HG03342 (cell line): ENCODE measurements at regions not wholly inside any gene's neighbourhood (a gene's known extent, or its start where the extent isn't known, plus 50 kb on each side); places are given as distances from the start of the nearest gene placed in this dataset.
A peak's percentile ranks its signal among the peaks of the same experiment; 100 is the strongest.
"Not testable (repeated sequence)": the region's sequence is repeated elsewhere in the genome, so short reads cannot be mapped to it uniquely, and the experiment has no call there.

Experiments used
- ATAC-seq: cut with Tn5 transposase; IDR thresholded peaks from one replicate; pipeline ENCODE4 v1.9.1; 2021; ENCODE audit warnings: mild to moderate bottlenecking, moderate library complexity; ENCODE audit not compliant: unreplicated experiment

DNA sequence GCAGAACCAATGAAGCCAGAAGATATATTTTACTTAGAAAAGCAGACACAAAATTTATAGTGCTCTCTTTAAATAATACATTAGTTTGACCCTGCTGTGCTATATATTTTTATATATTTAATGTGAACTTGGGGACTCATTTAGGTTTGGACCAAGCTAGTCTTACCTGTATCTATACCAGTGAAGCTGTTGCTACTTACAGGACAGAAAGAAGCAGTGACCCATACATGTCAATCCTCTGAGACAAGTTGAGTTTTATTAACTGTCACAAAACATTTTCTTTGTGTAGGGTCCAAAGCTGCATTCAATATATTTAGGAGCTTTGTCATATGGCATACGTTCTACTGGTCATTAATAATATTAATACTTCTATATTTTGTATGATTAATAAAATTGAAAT is 327.7 kb upstream of the NUDT12 start:
- ATAC-seq: no peak

DNA sequence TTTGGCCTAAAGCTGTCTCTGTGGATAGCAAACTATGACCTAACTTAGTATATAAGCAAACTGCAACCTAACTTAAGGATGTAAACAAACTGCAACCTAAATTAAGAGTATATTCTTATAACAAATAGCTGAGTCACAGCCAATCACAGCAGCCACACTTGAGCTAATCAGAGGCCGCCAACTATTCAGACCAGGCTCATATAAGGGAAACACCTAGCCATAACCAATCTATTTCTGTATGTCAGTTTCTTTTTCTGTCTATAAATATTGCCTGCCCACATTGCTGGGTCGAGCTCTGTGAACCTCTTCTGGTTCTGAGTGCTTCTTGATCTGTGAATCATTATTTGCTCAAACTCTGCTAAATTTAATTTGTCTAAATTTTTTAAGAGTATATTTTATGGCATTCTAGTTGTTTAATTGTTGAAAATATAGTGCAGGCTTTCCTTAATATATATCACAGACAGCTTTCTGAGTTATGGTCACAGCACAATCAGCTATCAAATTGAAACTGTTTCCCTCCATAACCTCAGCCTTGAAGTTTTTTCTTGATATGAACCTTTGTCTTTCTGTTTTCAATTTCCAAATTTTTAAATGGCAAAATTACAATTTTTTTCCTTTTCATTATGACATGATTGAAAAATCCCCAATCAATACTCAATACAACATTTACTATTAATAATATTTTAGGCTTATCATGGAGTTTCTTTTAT is 327.1 kb upstream of the NUDT12 start:
- ATAC-seq: peak; percentile 52

DNA sequence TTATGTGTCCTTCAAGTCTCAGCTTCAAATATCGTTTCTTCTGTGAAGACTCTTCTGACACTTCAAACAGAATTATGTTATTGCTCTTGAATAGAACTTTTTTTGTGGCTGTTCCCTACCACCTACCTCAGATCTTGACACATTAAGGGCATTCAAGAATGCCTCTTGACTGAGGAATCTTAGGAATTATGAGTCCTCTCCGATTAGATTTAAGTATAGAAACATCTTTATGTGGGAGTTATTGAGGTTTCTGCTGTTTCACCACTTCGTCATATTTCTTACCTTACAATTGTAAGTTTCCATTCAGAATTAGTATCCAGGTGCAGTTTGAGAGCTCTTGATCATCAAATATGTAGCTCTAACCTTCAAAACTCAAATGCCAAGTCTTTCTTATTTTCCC is 324.2 kb upstream of the NUDT12 start:
- ATAC-seq: no peak

DNA sequence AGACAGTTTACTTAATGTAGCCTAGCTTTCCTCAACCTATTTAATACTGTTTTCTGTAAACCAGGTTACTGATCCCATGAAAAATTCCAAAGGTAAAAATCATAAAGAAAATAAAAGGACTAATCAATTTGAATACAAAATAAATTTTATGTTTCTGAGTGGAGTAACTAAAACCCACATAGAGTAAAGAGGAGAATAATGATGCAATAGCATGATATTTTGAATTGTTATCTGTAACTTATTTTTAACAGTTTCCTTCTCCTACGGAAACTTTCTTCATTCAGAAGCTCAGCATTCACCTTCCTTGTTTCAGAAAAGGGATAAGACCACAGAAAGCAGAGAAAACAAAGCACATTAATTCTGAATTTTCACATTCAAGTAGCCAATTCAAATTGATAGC is 320.6 kb upstream of the NUDT12 start:
- ATAC-seq: no peak

DNA sequence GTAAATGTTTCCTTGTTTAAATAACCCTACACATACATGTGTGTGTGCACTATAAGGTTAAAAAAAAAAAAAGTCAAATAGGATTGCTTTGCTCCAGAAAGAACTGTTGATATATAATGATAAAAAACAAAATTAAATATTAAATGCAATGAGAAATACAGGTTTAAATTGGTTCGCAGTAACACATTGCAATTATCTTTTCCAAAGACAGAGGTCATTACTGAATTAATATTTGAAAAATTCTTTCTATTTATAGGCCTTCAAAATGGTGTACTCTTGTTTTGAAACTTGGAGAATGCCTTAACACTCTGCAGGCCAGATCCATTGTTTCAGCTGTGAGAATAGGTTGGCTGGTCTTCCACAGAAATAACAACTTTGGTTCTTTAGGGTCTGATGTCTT is 319.0 kb upstream of the NUDT12 start:
- ATAC-seq: no peak

DNA sequence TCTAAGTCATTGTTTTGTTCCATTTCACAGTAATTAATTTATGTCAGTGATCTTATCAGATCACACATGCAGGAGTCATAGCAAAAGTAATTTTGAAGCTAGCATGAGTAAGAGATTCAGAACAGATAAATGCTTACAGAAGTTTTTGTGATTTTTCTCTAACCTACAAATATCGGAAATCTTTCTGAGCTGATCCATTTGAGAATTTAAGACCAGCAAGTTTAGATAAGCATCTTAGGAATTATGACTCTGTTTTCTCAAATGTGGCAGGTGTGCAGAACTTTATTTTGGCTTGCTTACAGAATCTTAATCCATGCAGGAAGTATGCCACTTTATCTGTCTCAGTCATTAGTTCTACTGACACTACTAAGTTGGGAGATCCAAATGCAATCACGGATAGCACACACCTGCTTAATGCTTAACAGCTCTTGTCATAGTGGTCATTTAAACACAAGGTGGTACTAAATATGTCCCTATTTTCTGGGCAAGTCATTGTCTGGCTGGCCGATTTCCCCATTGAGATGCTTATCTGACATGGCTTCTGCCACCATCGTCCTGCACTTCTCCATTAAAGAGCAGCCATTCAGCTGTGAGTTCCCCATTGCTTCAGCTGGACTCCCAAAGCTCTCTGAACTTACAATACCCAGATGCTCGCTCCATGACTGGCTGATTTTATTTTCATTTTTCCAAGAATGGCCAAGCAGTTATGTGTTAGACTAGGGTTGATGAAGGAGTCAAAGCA is 305.4 kb upstream of the NUDT12 start:
- no peak for ATAC-seq

DNA sequence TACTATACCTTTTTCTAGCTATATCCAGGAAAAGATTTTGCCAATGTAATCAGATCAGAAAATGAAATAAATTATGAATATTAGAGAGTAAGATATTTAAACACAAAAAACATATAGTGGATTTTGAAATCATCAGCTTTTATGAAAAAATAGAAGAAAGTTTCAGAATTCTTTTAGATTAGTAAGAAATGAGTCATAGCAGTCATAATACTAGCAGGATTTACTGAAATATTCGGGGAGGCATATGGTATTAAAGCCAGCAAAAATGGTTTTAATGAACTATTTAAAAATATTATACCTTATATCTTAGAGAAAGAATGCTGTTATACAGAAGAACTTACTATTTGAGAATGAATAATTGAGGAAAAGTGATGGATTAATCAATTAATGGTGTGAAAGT is 303.6 kb upstream of the NUDT12 start:
- no peak for ATAC-seq

DNA sequence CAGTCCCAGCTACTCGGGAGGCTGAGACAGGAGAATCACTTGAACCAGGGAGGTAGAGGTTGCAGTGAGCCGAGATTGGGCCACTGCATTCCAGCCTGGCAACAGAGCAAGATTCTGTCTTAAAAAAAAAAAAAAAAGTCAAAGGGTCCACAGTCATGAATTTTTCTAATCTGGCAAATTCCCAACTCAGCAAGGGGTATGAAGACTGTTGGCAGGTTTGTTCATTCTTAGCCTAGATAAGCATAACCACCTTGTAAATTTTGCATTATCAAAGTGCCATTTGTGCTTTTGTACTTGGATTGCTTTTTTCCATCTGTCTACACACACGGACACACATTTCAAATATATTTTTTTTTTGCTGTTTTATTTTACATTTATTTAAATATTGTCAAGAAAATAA is 299.8 kb upstream of the NUDT12 start:
- ATAC-seq: no peak

DNA sequence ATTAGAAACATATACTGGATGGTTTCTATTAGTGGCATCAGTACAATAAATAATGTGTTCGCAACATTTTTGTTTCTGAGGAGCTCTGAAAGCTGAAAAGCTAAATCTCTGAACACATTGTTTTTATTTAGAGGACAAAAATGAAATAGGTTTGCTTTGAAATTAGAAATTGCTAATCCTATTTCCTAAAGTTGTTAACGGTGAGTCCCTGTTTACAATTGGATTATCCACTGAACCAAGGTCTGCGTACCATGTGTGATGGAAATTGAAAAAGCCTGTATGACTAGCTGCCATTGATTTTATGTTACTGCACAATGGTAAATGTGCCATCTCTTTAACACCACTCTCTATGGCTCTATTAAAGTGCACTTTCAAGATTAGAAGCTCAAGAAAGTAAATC is 297.7 kb upstream of the NUDT12 start:
- no peak for ATAC-seq

DNA sequence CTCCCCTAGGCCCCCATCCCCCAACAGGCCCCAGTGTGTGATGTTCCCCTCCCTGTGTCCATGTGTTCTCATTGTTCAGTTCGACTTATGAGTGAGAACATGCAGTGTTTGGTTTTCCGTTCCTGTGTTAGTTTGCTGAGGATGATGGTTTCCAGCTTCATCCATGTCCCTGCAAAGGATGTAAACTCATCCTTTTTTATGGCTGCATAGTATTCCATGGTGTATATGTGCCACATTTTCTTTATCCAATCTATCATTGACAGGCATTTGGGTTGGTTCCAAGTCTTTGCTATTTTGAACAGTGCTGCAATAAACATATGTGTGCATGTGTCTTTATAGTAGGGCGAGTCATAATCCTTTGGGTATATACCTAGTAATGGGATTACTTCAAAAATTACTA is 295.8 kb upstream of the NUDT12 start:
- not testable (repeated sequence) for ATAC-seq

DNA sequence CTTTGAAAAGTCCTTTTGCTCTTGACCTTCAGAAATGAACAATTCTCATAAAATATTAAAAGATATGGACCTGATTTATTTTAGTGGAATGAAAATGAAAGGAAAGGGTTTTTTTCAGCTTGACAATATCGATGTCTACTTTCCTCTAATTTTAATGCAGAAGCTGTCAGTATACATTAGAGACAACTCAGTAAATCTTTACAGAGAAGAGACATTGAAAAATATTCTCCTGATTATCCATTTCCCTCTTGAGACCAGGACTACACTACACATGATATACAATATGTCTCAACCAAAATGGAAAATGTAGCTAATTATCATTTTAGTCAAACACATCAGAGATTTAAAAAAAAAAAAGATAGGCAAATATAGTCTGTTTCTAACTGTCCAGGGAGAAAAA is 288.5 kb upstream of the NUDT12 start:
- no peak for ATAC-seq

DNA sequence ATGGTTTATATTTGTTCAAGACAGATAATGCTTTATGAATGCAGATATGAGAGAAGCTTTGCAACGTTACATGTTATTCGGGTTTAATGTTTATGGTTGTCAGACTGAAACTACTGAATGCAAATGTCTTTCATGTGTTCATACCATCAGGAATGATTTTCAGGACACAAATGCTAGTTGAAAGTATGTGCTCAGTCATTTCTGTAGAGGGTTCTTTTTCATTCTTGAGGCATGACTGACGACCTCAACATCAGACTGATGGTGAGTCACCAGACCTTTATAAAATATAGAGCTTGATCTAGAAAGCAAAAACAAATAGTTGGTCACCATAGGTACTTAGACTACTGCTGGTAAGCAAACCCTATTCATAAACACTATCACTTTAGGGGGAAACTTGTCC is 287.3 kb upstream of the NUDT12 start:
- ATAC-seq: peak; percentile 60

DNA sequence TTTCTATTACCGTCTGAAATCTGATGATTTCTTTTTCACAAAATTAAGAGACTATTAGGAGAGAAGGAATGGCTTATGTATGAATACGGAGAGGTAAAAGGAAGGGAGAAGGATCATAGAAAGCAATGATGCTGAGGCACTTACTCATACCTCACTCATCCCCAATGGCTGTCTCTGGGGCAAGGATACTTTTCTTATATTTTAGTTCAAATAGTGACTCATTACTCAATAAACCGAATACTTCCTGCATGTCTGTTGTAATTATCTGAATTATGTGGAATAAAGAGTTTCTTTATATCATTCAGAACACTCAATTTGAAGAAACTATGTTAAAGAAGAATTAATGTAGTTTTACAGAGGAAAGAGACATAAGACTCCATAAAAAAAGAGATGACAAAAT is 284.5 kb upstream of the NUDT12 start:
- no peak for ATAC-seq

DNA sequence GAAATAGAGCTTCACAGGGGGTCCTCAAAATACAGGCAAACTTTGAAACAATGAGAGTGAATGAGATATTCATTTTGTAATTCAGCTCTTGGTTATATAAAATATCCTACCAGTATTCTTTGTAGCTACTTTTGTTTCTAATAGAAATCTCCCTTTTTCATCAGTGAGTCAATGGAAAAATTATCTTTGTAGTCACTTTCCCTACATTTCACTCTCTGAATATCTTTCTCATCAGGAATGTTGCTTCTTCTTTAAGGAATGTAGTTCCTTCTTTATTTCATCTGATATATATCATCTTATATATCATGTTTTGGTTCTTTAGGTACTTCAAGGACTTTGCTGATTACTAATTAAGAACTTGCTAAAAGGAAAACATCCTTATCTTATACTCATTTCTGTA is 280.3 kb upstream of the NUDT12 start:
- no peak for ATAC-seq

DNA sequence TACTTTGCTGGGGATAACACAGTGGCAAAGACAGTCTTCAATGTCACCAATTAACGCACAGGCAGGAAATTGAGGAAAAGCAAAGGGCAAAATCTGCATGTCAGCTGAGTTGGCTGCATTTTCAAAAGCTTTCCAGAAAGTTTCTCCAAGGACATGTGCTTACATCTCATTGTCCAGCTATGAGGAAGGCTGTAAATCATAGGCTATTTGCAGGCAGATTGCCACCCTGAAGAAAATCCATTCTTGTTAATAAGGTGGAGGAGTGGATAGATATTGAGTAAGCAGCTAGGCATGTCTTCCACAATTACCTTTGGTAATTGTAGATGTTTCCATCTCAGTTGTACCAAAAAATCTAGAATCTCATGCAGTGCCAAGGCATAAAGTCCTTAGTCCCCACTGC is 278.0 kb upstream of the NUDT12 start:
- ATAC-seq: no peak

DNA sequence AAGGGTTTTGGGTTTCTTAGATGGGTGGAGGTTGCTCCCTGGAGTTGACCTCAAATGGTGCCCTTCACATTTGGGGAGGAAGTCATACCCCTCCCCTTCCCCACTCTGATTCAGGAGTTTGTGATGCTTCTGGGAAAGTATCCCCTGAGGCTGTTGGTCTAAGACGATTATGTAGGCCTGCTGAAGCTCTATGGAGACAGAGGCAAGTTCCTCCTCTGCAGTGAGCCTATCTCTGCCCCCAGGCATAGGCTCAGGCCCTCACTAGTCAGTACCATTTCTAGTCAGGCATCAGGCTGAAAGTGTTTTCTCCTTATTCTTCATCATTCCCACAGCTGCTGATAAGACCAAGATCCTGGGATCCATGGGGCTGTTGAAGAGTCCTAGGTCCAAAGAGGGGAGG is 271.6 kb upstream of the NUDT12 start:
- no peak for ATAC-seq

DNA sequence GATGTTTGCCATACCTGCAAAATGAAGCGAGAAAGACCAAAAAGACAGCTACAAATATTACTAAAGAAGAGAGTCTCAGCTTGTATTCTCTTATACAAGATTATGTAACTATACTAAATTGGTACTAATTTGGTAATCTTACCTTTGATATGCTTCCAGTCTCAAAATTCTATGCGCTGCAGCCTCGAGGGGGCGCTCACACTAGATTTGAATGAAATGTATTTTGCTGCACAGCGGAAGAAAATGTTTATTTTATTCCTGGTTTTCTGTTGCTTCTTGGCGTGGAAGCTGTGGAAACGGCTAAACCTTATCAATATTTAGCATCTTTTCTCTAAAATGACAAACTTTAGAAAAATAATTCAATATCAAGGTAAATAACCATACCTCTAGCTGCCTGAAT is 267.0 kb upstream of the NUDT12 start:
- ATAC-seq: no peak

DNA sequence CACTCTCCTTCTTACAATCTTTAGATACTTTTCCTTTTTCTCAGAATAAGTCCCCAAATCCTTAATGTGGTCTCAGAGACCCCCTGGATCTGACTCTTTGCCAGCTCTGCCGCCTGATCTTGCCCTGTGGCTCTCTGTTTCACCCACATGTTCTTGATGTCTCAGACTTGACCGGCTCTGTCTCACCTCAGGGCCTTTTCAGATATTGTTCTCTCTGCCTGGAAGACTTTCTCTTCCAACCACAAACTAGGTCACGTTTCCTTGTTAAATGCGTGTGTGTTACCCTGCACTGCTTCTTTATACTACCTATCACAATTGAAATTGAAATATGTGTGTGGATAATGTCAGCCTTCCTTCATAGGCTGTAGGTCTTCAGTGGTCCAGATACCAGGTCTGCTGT is 265.4 kb upstream of the NUDT12 start:
- ATAC-seq: no peak

DNA sequence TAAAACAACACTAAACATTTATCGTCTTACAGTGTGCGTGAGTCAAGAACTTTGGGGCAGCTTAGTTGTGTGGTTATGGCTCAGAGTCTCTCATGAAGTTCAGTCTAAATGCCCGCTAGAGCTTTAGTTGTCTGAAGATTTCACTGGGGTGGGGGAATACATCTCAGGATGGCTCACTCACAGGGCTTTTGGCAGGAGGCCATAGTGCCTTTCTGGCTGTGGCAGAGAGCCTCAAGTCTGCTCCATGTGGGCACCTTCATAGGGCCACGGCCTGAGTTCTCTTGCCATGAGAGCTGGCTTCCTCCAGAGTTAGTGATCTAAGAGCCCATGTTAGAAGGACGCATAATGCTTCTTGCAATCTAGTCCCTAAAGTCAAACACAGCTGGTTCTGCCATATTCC is 258.8 kb upstream of the NUDT12 start:
- ATAC-seq: no peak

DNA sequence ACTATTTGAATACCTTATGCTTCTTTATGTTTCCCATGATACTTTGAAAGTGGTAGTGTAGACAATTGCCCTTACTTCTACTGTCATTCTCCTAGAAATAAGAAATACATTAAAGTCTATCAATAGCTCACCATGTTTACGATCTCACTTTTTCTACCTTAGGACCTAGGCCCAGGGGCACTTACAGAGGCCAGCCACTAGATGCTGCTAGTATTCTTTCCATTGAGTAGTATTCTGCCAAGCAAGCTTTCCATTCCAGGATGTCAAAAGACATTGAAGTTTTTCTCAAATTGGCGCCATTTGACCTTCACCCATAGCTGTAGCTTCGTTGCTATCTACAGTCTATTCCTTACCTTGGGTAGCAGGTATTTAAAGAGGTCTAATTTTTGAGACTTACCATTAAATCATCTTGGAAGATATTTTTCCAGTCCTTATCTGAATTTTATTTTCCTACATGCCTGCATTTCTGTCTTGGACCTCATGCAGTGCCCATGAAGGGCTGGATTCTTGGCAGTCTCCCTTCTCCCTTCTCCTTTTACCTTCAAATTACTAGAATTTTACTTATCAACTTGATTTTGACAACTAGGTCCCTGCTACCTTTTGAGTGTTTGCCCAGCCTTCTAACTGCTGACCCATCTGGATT is 246.0 kb upstream of the NUDT12 start:
- ATAC-seq: peak; percentile 92

DNA sequence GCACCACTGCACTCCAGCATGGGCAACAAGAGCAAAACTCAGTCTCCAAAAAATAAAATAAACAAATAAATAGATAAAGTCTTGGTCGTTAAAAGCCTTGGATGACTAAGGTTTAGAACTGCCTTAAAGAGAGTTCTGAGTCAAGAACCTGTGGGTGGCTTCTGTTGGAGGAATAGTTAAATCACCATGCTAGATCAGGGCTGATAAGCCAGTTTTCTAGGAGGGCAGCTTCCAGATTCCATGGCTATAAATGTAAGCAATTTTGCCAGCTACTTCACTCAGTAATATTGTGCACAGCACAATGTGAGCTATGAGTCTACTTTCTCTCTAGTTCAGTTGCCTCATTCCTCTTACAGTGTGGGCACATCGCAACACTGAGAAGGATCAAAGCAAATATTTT is 242.1 kb upstream of the NUDT12 start:
- no peak for ATAC-seq

DNA sequence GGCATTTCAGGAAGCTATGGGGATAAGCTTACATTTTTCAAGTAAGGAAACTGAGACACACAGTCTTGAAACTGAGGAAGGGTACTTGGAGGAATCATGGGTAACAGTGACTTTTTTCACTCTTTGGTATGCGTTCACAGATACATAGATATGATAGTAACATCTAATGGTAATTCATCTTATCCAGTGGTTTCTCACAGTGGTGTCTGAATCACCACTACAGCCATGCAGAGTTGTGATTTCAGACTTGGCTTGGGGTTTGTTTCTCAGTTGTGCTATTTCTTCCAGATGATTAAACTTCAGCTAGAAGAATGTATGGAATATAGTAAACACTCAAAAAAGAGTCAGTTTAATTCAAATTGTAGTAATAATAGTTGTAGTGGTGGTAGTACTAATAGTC is 239.1 kb upstream of the NUDT12 start:
- ATAC-seq: no peak
